Hematopoietic multipotent progenitor cell treated with erythropoietin and hydrocortisone succinate and interleukin-3 and kit ligand, for 8 days (in vitro differentiated cells): ENCODE measurements at regions not wholly inside any gene's neighbourhood (a gene's known extent, or its start where the extent isn't known, plus 50 kb on each side); places are given as distances from the start of the nearest gene placed in this dataset.
A peak's percentile ranks its signal among the peaks of the same experiment; 100 is the strongest.

Experiments
- DNase-seq: peaks from one replicate; pipeline ENCODE4 v3.0.0-alpha.2; 2015

DNA sequence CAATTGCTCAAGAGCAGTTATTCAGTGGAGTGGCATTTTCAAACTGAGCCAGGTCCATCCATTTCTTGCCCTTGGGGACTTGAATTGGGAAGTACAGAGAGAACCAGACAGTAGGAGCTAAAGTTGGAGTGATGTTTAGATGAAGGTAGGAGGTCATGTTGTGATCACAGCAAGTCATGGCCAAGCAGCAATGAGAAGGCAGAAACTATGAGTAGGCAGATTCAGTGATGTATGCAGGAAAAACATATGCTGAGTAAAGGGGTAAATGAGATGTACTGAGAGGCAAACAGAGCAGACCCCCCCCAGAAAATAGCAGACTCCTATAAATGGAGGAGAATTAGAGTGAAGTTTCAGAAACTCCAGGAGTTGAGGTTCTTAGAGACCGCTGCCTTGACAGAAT, 95.8 kb downstream of the PERP start:
- no peak for DNase-seq

DNA sequence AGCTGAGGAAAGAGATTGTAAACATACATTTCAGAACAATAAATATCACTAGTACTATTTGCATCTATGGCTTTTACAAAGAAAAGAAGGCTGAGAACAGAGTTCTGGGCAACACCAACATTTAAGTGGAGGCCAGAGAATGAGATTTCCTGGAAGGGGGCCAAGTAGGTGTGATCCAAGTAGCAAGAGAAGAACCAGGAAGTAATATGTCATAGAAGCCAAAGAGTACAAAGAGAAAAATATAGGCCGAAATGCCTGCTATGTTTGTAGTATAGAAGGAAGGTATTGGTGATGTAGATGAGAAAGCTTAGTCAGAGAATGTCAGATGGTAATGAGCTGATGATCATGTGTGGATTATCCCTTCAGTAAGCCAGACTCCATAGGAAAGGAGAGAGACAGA, 94.5 kb downstream of the PERP start:
- no peak for DNase-seq

DNA sequence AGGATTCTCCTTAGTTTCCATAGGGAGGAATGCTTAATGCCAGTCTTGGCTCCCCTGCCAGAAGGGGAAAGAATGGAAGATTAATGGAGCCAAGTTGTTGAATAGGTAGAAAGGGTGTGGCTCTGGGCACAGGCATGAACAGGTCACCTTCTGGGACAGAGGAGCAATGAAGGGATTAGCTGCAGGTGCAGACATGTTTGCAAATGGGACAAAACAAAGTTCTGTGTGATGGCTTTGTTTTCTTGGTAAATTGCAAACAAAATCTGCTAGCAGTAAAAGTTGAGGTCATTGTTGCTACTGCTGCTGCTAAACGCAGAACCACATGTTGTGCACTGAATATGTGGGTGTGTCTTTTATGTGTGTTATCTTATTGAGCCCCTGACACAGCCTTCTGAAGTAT, 93.3 kb downstream of the PERP start:
- peak; percentile 9 for DNase-seq

DNA sequence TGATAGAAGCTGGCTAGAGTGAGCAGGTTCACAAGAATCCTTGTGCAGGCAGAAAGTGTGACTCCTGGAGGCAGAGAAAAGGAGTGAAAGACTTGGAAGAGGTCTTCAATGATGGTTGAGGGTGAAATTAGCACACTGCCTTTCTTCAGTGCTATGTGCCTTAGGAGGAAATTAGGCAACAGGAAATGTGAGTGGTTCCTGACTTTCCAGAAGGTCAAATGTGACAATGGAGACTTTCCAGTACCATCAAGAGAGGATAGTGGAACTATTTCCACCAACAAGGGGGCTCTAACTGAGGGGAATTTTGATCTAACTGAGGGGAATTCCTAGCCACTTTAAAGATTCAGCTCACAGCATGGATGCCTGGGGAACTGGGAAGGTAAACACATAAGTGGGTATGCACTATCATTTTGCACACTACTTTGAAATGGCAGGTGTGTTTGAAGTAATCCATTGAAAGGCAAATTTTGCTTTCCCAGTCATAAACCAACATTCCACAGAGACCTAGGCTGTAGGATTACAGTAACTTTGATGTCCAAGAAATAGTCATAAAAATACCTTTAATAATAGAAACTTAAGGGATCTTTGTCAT, 90.0 kb downstream of the PERP start:
- DNase-seq: no peak

DNA sequence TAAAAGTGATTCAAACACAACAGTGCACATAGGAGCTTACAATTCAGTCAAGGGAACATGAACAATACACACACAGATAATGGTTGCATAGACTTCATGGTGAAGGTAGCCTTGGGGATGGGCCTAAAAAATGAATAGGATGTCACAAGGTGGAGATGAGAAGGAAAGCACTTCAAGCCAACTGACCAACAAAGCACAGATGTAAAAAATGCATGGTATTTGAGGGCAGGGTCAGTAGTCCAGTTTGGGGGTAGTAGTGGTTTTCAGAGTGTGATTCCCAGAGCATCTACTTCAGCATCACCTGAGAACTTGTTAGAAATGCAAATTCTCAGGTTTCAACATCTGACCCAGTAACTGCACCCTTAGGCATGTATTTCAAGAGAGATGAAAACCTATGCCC, 88.9 kb downstream of the PERP start:
- no peak for DNase-seq

DNA sequence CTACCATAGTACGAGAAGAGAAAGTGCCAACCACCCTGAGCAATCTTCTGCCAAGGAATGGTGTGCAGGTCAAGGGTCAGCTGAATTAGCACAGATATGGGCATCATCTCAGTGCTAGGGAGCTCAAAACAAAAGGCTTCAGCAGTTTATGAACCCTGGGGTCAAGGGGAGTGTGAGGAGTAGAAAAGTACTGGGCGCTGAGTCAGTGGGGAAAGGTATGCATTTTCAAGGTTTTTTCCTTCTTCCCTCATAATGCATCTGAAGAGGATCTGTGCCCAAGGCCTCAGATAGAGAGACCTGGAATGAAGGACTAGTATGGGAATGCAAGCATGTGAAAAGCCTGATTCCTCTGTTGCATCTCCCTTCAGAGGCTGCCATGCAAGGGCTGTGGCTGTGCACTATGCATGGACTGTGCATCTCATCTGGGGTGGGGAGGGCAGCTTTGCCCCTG, 81.7 kb downstream of the PERP start:
- no peak for DNase-seq

DNA sequence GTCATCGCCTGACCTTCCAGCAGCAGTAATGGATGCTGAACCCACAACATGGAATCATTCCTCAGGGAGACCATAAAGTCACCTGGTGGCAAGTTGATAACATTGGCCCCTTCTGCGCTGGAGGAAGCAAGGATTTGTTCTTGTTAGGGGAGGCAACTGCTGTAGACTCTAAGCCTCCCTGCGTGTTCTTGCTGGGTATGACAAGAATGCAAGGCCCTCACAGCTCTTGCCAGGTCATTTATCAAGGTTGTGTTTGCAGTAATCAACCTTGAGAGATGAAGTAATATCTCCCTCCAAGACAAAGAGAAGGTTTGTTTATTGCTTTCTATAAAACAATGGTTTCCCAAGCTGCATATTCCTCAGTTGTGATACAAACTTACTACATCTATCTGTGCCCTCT, 80.9 kb downstream of the PERP start:
- DNase-seq: no peak

DNA sequence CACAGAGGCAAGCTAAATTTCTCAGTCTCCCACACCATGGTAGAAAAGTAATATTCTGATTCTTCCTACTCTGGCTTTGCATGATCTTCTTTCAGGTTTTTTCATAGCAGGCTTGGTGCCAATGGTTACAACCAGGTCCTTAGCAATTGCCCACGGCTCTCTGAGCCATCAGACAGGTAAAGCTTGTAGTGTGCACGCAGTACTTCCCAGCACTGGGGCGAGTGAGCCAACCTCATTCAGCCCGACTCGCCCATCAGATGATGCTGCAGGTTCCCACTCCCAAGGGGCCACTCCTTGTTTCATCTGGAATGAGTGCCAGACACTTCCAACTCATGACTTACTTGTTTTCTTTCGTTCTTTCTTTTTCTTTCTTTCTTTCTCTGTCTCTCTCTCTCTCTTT, 78.3 kb downstream of the PERP start:
- no peak for DNase-seq

DNA sequence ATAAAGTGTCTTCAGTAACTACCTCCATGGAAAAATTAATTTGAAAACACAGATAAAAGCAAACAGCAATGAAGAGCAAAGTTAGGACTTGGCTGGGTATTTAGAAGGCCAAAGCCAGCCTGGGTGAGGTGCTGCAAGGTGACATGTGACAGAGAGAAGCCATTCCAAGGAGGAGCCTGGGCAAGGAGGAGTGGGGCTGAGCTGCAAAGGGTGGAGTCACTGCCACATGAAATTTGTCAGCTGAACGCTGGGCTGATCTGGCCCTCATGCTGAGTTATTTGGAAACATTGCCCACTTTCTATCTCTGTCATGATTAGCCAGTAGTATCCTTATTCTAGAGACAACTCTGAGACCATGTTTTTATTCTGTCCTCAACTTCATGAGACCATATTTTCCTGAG, 76.3 kb downstream of the PERP start:
- no peak for DNase-seq

DNA sequence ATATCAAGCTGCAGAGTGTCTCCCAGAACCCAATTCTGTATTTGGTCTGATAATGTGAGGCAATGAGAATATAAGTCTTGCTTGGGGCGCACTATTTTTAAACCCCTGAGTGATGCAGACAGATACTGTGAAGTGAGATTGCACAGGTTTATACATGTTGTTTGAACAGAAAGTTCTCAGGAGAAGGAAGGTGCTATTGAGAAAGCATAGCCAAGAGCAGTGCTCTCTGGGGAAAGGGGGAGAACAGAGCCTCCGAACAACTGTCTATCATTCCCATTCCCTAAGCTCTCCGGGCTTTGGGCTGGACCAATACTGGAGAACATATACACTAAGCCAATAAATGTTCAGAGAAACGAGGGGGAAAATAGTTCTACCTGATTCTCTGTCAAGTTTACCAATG, 75.8 kb downstream of the PERP start:
- DNase-seq: no peak

DNA sequence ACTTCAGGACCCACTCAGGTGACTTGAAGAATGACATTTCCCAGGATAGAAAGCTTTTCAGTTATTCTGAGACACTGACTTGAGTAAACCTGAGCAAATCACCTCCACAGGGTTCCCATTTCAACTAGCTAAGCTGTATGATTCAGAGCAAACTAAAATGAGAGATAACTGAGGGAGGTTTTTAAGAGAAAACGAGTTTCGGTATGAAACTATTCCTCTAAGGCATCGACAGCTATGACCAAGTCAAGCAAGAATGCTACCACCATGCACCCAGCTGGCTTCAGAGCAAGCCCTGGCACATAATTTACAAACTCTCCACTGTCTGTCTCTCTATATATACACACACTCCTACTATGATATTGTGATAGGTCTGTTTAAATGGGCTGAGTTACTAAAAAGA, 75.4 kb downstream of the PERP start:
- no peak for DNase-seq

DNA sequence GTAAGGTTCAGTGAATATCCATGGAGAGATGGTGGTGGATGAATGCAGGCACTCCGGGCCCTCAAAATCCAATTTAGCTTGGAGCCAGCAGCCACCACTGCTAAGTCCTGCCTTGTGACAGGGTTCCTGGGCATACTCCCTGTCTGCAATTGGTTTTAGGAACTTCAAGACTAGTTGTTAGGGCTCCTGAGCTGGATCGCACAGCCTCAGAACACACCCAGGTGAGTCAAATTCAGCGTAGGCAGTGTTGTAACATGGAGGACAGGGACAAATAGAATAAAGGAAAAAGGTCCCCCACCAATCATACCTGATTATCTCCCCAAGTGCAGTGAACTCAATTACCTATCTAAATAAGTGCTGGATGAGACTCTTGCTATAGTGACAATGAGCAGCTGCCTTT, 74.6 kb downstream of the PERP start:
- no peak for DNase-seq

DNA sequence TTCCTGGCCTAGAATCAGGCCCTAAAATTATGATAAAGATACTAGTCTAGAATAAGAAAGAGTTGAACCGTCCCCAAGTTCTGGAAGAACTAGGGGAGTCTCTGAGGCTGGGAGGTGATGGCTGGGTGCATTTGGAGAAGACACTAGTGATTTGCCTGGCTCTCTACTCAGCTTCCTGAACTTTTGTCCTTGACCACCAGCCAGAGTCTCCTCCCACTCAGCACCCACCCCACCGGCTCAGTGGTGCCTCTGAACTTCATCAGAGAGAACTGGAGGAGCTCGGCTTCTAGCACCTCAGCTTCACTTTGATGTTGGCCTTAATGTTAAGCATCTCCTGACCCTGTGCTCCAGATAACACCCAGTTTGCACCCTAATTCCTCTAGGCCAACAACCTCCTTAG, 73.0 kb downstream of the PERP start:
- DNase-seq: no peak

DNA sequence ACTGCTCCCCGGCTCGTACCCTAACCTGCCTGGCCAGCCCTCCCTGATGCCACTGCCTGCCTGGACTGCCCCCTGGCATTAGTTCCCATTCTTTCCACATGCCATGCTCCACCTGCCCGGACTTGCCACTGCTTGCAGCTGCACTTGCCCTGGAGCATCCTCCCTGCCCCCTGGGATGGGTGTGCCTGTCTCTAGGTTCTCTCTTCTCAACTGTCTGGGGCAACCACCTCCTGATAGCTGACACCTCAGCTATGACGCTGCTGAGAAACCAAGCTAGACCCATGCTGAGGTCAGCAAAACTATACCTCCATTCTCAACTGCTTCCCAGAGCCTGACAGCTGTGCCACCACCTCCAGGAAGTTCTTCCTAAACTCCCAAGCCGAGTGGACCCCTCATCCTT, 72.1 kb downstream of the PERP start:
- no peak for DNase-seq

DNA sequence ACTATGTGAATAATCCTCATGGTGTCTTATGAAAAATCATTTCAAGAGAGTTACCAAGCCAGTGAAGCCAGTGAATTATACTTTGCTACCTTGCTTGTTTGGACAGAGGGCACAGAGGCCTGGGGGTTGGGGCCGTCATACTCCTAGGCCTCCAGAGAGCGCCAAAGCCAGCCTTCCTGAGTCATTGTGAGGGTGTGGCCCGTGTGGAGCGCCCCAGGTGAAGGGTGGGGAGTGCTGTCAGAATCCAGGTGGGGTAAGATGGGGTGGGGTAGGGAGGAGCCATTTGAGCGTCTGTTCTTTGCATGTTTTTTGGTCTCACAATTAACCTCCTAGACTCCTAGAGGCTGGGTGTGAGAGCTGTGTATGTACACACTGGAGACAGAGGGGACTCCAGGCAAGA, 71.1 kb downstream of the PERP start:
- DNase-seq: no peak

DNA sequence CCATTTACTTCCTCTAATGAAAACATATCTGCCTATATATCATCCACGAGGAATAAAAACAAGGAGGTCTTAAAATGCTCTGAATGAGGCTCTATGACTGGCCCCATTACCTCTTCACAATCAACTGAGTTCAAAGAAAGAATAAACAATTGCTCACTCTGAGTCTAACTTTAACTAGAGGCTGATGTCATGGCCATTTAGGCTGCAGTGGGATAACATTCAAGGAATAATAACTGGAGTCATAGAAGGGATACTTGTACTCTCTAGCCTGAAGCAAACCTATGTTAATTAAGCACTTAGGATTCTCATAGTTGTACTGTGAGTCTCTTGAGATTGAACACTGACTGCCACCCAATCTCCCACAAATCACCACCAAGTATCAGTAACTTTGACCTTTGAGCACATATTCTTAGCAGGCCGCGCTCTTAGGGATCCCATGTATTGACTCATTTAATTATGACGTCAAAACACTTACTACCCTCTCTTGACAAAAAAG, 70.2 kb downstream of the PERP start:
- DNase-seq: no peak

DNA sequence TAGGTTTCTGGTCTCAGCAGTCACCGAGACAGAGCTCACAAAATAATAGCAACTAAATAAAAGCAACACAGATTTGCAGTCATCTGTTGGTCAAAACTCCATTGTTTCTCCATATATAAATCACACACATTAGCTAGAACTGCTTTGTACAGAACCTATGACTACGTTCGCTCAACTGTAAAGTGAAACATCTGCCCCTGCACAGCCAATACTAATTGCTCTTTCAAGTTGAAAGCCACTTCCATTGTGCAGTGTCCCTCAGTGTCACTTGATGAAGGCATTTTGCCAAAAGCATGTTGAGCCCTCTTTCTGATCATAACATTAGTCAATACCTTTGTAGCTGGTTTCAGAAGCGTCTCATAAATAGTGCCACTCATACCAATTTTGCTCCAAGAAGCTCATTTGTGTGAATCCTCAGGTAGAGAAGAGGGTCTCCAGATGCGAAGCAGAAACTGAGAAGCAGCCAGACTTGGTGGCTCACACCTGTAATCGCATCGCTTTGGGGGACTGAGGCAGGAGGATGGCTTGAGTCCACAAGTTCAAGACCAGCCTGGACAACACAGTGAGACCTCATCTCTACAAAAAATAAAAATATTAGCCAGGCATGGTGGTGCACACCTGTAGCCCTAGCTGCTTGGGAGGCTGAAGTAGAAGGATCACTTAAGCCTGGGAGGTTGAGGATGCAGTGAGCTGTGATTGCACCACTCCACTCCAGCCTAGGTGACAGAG, 68.9 kb downstream of the PERP start:
- DNase-seq: no peak
